PC-3 (cell line): ENCODE measurements at regions not wholly inside any gene's neighbourhood (a gene's known extent, or its start where the extent isn't known, plus 50 kb on each side); places are given as distances from the start of the nearest gene placed in this dataset. TPM values are rescaled to one million over a fixed set of nuclear protein-coding genes. Genes with fewer than 3 reads are reported as not detected.

Experiments
- ATAC-seq: fragments of 200-7000 bp; cut with Tn5 transposase; 2 replicates; pipeline ENCODE4 v1.9.1; 2020; ENCODE audit warnings: mild to moderate bottlenecking, moderate library complexity
- BruUV-seq: library from RNA; stranded (reverse); fragments of 400-500 nt; replicated peaks from 2 replicates; lab custom pipeline; 2021; lab: Mats Ljungman, UMichigan
- CTCF ChIA-PET: fragments of 300-600 bp; sonication (Branson Sonifier 250); formaldehyde crosslinking; loops from one replicate; lab custom pipeline; 2022; ENCODE audit warnings: antibody characterized with exemption; lab: Charles Lee
- POLR2A ChIA-PET: fragments of 300-600 bp; sonication (Branson Sonifier 250); formaldehyde crosslinking; loops from one replicate; lab custom pipeline; 2022; ENCODE audit warnings: antibody characterized with exemption; ENCODE audit not compliant: unreplicated experiment; lab: Charles Lee
- DNase-seq: peaks from one replicate; pipeline ENCODE4 v3.0.0-alpha.2; 2015
- H2AFZ ChIP-seq: fragments of 300-600 bp; sonication (generic); 2 replicates; pipeline ENCODE4 v1.6.0; 2016; ENCODE audit warnings: antibody characterized with exemption, low read length
- H3F3A ChIP-seq: fragments of 300-600 bp; sonication (generic); one replicate; pipeline ENCODE4 v1.6.0; 2017; ENCODE audit warnings: antibody characterized with exemption, low read length, control low read depth, mild to moderate bottlenecking; ENCODE audit not compliant: unreplicated experiment
- H3K27ac ChIP-seq: fragments of 300-600 bp; sonication (generic); 2 replicates; pipeline ENCODE4 v1.5.1; 2016; ENCODE audit warnings: mild to moderate bottlenecking, low read length
- H3K27me3 ChIP-seq: fragments of 300-600 bp; sonication (generic); 2 replicates; pipeline ENCODE4 v1.6.1; 2016; ENCODE audit warnings: low read length, mixed read lengths
- H3K36me3 ChIP-seq: fragments of 300-600 bp; sonication (generic); 2 replicates; pipeline ENCODE4 v1.6.1; 2016; ENCODE audit warnings: low read depth, mixed run types, low read length, mixed read lengths
- H3K4me1 ChIP-seq: fragments of 300-600 bp; sonication (generic); 2 replicates; pipeline ENCODE4 v1.5.1; 2016; ENCODE audit warnings: low read length; ENCODE audit not compliant: insufficient read depth
- H3K4me2 ChIP-seq: fragments of 300-600 bp; sonication (generic); 2 replicates; pipeline ENCODE4 v1.6.0; 2016; ENCODE audit warnings: low read length
- H3K4me3 ChIP-seq: fragments of 300-600 bp; sonication (generic); 2 replicates; pipeline ENCODE4 v1.5.1; 2016; ENCODE audit warnings: mild to moderate bottlenecking, low read length, mixed read lengths
- H3K79me2 ChIP-seq: fragments of 300-600 bp; sonication (generic); 2 replicates; pipeline ENCODE4 v1.6.1; 2017; ENCODE audit warnings: low read length, mixed read lengths
- H3K9ac ChIP-seq: fragments of 300-600 bp; sonication (generic); 2 replicates; pipeline ENCODE4 v1.6.0; 2016; ENCODE audit warnings: mild to moderate bottlenecking, low read length
- H3K9me2 ChIP-seq: fragments of 300-600 bp; sonication (generic); replicated peaks from 2 replicates; pipeline ENCODE4 v1.6.1; 2016; ENCODE audit warnings: mixed run types, low read length, mixed read lengths
- H3K9me3 ChIP-seq: fragments of 300-600 bp; sonication (generic); 2 replicates; pipeline ENCODE4 v1.6.1; 2016; ENCODE audit warnings: low read length, mixed read lengths
- H4K20me1 ChIP-seq: fragments of 300-600 bp; sonication (generic); 2 replicates; pipeline ENCODE4 v1.6.1; 2016; ENCODE audit warnings: low read length, mixed read lengths
- CTCF ChIP-seq: fragments of 300-600 bp; sonication (generic); conservative IDR thresholded peaks from 2 replicates; pipeline ENCODE4 v1.5.1; 2017; ENCODE audit warnings: antibody characterized with exemption, low read depth, mild to moderate bottlenecking, low read length
- EZH2 ChIP-seq: fragments of 300-600 bp; sonication (generic); IDR thresholded peaks from one replicate; pipeline ENCODE4 v1.6.1; 2017; ENCODE audit warnings: antibody characterized with exemption, mild to moderate bottlenecking, low read length; ENCODE audit not compliant: unreplicated experiment
- EZH2phosphoT487 ChIP-seq: fragments of 300-600 bp; sonication (generic); IDR thresholded peaks from 2 replicates; pipeline ENCODE4 v1.6.1; 2018; ENCODE audit warnings: mild to moderate bottlenecking, antibody characterized with exemption, low read length, borderline replicate concordance
- intact Hi-C: fragments of 100-400 bp; cut with micrococcal nuclease; formaldehyde crosslinking; loops from 2 replicates; pipeline ENCODE4 v1.9.0; 2023
- microRNA-seq: library from miRNA; unstranded; fragments of <30 nt; microRNA quantifications from one replicate; pipeline ENCODE4 v1.1.0, GENCODE V29; 2020; ENCODE audit not compliant: unreplicated experiment

- H3K36me3 ChIP-seq, result no peaks in the 10 kb centered on the region
- no peak overlapping the region for H3K9ac ChIP-seq
- no peaks in the 10 kb centered on the region for H3K9me2 ChIP-seq
- no peak overlapping the region for H3K4me3 ChIP-seq
- H4K20me1 ChIP-seq, result no peaks in the 10 kb centered on the region
- DNase-seq (no peak), ATAC-seq (no peak)
- H3K27ac ChIP-seq, result no peak overlapping the region
- H2AFZ ChIP-seq, result no peak overlapping the region
- no peaks in the 10 kb centered on the region for H3K27me3 ChIP-seq
- no peaks in the 10 kb centered on the region for H3K79me2 ChIP-seq
- H3F3A ChIP-seq, result no peaks in the 10 kb centered on the region
- intact Hi-C loops, result no loop called here
- H3K4me1 ChIP-seq, result no peaks in the 10 kb centered on the region
- no peak for TF ChIP-seq EZH2
- TF ChIP-seq EZH2phosphoT487, result no peak
- no peak for TF ChIP-seq CTCF
- CTCF ChIA-PET, result no interaction called here
- no peak overlapping the region for H3K4me2 ChIP-seq
- POLR2A ChIA-PET, result no interaction called here
- BruUV-seq, result no TSS peak
- H3K9me3 ChIP-seq, result no peaks in the 10 kb centered on the region
Observed at GRCh38 chrX:77396781-77397180, 50.4 kb upstream of the FGF16 start.

Small RNAs in the stretch of these regions (microRNA-seq; reads per million reads assigned to microRNA genes)
- gene MIR325, result not detected
- gene MIR384, result not detected
